GM23338 (cell line): ENCODE measurements at regions not wholly inside any gene's neighbourhood (a gene's known extent, or its start where the extent isn't known, plus 50 kb on each side); places are given as distances from the start of the nearest gene placed in this dataset.

Source experiments
- ATAC-seq: fragments of 200-7000 bp; cut with Tn5 transposase; 3 replicates; pipeline ENCODE4 v1.9.1; 2020
- DNase-seq: peaks from one replicate; pipeline ENCODE4 v3.0.0-alpha.2; 2015; ENCODE audit warnings: low spot score
- H2AFZ ChIP-seq: fragments of 200-600 bp; sonication (generic); 2 replicates; pipeline ENCODE4 v1.8.0; 2016; ENCODE audit warnings: antibody characterized with exemption, mild to moderate bottlenecking, moderate library complexity
- H3F3A ChIP-seq: fragments of 200-600 bp; sonication (generic); replicated peaks from 2 replicates; pipeline ENCODE4 v1.8.0; 2017; ENCODE audit warnings: antibody characterized with exemption, mixed run types, low read depth
- H3K27ac ChIP-seq: fragments of 200-600 bp; sonication (generic); 2 replicates; pipeline ENCODE4 v1.6.1; 2016; ENCODE audit warnings: low read depth
- H3K27me3 ChIP-seq: fragments of 200-600 bp; sonication (generic); 2 replicates; pipeline ENCODE4 v1.8.0; 2016; ENCODE audit warnings: mild to moderate bottlenecking, mixed run types, moderate library complexity; ENCODE audit not compliant: insufficient read depth
- H3K36me3 ChIP-seq: fragments of 200-600 bp; sonication (generic); 2 replicates; pipeline ENCODE4 v1.8.0; 2016; ENCODE audit warnings: mild to moderate bottlenecking; ENCODE audit not compliant: insufficient read depth
- H3K4me1 ChIP-seq: fragments of 200-600 bp; sonication (generic); 2 replicates; pipeline ENCODE4 v1.8.0; 2016; ENCODE audit warnings: mild to moderate bottlenecking, moderate library complexity; ENCODE audit not compliant: insufficient read depth
- H3K4me2 ChIP-seq: fragments of 200-600 bp; sonication (generic); 2 replicates; pipeline ENCODE4 v1.7.1; 2017; ENCODE audit warnings: mixed run types
- H3K4me3 ChIP-seq: fragments of 200-600 bp; sonication (generic); 2 replicates; pipeline ENCODE4 v1.6.1; 2016; ENCODE audit warnings: mixed run types
- H3K79me2 ChIP-seq: fragments of 200-600 bp; sonication (generic); replicated peaks from 2 replicates; pipeline ENCODE4 v1.8.0; 2017; ENCODE audit warnings: mild to moderate bottlenecking; ENCODE audit not compliant: insufficient read depth
- H3K9me2 ChIP-seq: fragments of 200-600 bp; sonication (generic); 2 replicates; pipeline ENCODE4 v1.8.0; 2017; ENCODE audit not compliant: insufficient read depth
- H4K20me1 ChIP-seq: fragments of 200-600 bp; sonication (generic); replicated peaks from 2 replicates; pipeline ENCODE4 v1.8.0; 2017; ENCODE audit warnings: mild to moderate bottlenecking; ENCODE audit not compliant: insufficient read depth
- H3K27ac Mint-ChIP-seq: 2 replicates; pipeline ENCODE4 v1.8.0; 2020; ENCODE audit warnings: inconsistent platforms, mild to moderate bottlenecking, moderate library complexity, mixed read lengths
- H3K27me3 Mint-ChIP-seq: 3 replicates; pipeline ENCODE4 v1.8.0; 2022; ENCODE audit warnings: low read depth, mild to moderate bottlenecking, moderate library complexity, mixed read lengths, inconsistent platforms; ENCODE audit not compliant: insufficient read depth, poor library complexity
- H3K36me3 Mint-ChIP-seq: 3 replicates; pipeline ENCODE4 v1.8.0; 2021; ENCODE audit warnings: low read depth, mild to moderate bottlenecking, inconsistent platforms, moderate library complexity, mixed read lengths
- H3K4me1 Mint-ChIP-seq: 3 replicates; pipeline ENCODE4 v1.8.0; 2020; ENCODE audit warnings: mild to moderate bottlenecking, inconsistent platforms, mixed read lengths
- H3K4me3 Mint-ChIP-seq: 3 replicates; pipeline ENCODE4 v1.8.0; 2021; ENCODE audit warnings: moderate library complexity, mild to moderate bottlenecking, inconsistent platforms, mixed read lengths
- H3K9me3 Mint-ChIP-seq: 3 replicates; pipeline ENCODE4 v1.8.0; 2020; ENCODE audit warnings: moderate library complexity, mild to moderate bottlenecking, inconsistent platforms, mixed read lengths
- CREB1 ChIP-seq: fragments of 250-450 bp; sonication (Bioruptor Pico); IDR thresholded peaks from 2 replicates; pipeline ENCODE4 v1.5.0; 2020; ENCODE audit warnings: low read depth, mild to moderate bottlenecking, moderate library complexity
- EZH2 ChIP-seq: fragments of 200-600 bp; sonication (generic); IDR thresholded peaks from one replicate; pipeline ENCODE4 v1.8.0; 2017; ENCODE audit warnings: antibody characterized with exemption, mild to moderate bottlenecking, low read depth; ENCODE audit not compliant: unreplicated experiment
- EZH2phosphoT487 ChIP-seq: fragments of 200-600 bp; sonication (generic); IDR thresholded peaks from one replicate; pipeline ENCODE4 v1.8.1; 2018; ENCODE audit warnings: antibody characterized with exemption; ENCODE audit not compliant: unreplicated experiment
- JUNB ChIP-seq: IDR thresholded peaks from one replicate; pipeline ENCODE4 v1.6.1; 2016; ENCODE audit warnings: antibody characterized with exemption; ENCODE audit not compliant: unreplicated experiment
- NANOG ChIP-seq: IDR thresholded peaks from 2 replicates; pipeline ENCODE4 v1.6.1; 2016; ENCODE audit warnings: antibody characterized with exemption, borderline replicate concordance
- POLR2AphosphoS5 ChIP-seq: IDR thresholded peaks from 2 replicates; pipeline ENCODE4 v1.6.1; 2016; ENCODE audit warnings: antibody characterized with exemption, low read depth
- STAT1 ChIP-seq: IDR thresholded peaks from one replicate; pipeline ENCODE4 v1.6.1; 2016; ENCODE audit warnings: antibody characterized with exemption; ENCODE audit not compliant: unreplicated experiment
- ZNF114 ChIP-seq: fragments of 250-450 bp; sonication (Bioruptor Pico); IDR thresholded peaks from 2 replicates; pipeline ENCODE4 v1.5.0; 2020; ENCODE audit warnings: mild to moderate bottlenecking, moderate library complexity
- ZNF331 ChIP-seq: fragments of 250-450 bp; sonication (Bioruptor Pico); IDR thresholded peaks from 2 replicates; pipeline ENCODE4 v1.5.0; 2020; ENCODE audit warnings: low read depth, mild to moderate bottlenecking, moderate library complexity
- TF ChIP-seq, protein P1 (sequence below): IDR thresholded peaks from 2 replicates; pipeline ENCODE4 v1.6.1; 2016; ENCODE audit warnings: antibody characterized with exemption
- TF ChIP-seq, protein P2 (sequence below), 2 experiments: fragments of 200-600 bp in 1 of 2; sonication (generic) in 1 of 2; conservative IDR thresholded peaks; 2 replicates each; pipeline versions ENCODE4 v1.5.1 to v1.6.1; 2016 to 2017; ENCODE audit warnings: antibody characterized with exemption in 2 of 2, low read depth in 2 of 2, mild to moderate bottlenecking in 2 of 2, moderate library complexity in 1 of 2
- TF ChIP-seq, protein P3 (sequence below): IDR thresholded peaks from one replicate; pipeline ENCODE4 v1.6.1; 2018; ENCODE audit warnings: antibody characterized with exemption; ENCODE audit not compliant: unreplicated experiment
- TF ChIP-seq, protein P4 (sequence below): fragments of 250-450 bp; sonication (Bioruptor Pico); IDR thresholded peaks from 2 replicates; pipeline ENCODE4 v1.5.0; 2020; ENCODE audit warnings: mild to moderate bottlenecking, moderate library complexity

DNA sequence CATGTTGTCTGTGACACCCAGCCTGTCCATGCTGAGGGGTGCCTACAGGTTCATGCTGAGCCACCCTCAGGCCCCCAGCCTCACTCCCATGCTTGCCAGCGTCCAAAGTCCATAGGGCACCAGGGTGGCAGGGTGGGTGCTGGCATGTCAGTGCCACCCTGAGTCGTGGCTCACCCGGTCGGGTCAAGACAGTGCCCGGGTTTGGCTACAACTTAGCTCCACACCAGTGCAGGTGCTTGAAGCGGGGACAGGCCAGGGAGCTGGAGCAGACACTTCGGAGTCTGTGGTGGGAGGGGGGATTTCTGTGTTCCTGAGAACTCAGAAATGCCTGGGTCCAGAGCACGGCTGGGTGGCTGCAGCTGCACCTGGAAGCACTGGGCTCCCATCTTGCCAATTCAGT lies 579.2 kb upstream of the FAM174A start:
- TF ChIP-seq POLR2AphosphoS5 (no peak), ZNF114 (CRISPR knock-in tag) (no peak), EZH2phosphoT487 (no peak), ZNF331 (no peak), NANOG (no peak), CREB1 (no peak), JUNB (no peak), EZH2 (no peak), STAT1 (no peak)
- TF ChIP-seq, protein P1, sequence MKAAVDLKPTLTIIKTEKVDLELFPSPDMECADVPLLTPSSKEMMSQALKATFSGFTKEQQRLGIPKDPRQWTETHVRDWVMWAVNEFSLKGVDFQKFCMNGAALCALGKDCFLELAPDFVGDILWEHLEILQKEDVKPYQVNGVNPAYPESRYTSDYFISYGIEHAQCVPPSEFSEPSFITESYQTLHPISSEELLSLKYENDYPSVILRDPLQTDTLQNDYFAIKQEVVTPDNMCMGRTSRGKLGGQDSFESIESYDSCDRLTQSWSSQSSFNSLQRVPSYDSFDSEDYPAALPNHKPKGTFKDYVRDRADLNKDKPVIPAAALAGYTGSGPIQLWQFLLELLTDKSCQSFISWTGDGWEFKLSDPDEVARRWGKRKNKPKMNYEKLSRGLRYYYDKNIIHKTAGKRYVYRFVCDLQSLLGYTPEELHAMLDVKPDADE, result no peak
- TF ChIP-seq, protein P2, sequence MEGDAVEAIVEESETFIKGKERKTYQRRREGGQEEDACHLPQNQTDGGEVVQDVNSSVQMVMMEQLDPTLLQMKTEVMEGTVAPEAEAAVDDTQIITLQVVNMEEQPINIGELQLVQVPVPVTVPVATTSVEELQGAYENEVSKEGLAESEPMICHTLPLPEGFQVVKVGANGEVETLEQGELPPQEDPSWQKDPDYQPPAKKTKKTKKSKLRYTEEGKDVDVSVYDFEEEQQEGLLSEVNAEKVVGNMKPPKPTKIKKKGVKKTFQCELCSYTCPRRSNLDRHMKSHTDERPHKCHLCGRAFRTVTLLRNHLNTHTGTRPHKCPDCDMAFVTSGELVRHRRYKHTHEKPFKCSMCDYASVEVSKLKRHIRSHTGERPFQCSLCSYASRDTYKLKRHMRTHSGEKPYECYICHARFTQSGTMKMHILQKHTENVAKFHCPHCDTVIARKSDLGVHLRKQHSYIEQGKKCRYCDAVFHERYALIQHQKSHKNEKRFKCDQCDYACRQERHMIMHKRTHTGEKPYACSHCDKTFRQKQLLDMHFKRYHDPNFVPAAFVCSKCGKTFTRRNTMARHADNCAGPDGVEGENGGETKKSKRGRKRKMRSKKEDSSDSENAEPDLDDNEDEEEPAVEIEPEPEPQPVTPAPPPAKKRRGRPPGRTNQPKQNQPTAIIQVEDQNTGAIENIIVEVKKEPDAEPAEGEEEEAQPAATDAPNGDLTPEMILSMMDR (conservative IDR thresholded peaks at IDR 0.05; ENCODE audit: low read depth in 2 of 2), result no peak
- TF ChIP-seq, protein P3, sequence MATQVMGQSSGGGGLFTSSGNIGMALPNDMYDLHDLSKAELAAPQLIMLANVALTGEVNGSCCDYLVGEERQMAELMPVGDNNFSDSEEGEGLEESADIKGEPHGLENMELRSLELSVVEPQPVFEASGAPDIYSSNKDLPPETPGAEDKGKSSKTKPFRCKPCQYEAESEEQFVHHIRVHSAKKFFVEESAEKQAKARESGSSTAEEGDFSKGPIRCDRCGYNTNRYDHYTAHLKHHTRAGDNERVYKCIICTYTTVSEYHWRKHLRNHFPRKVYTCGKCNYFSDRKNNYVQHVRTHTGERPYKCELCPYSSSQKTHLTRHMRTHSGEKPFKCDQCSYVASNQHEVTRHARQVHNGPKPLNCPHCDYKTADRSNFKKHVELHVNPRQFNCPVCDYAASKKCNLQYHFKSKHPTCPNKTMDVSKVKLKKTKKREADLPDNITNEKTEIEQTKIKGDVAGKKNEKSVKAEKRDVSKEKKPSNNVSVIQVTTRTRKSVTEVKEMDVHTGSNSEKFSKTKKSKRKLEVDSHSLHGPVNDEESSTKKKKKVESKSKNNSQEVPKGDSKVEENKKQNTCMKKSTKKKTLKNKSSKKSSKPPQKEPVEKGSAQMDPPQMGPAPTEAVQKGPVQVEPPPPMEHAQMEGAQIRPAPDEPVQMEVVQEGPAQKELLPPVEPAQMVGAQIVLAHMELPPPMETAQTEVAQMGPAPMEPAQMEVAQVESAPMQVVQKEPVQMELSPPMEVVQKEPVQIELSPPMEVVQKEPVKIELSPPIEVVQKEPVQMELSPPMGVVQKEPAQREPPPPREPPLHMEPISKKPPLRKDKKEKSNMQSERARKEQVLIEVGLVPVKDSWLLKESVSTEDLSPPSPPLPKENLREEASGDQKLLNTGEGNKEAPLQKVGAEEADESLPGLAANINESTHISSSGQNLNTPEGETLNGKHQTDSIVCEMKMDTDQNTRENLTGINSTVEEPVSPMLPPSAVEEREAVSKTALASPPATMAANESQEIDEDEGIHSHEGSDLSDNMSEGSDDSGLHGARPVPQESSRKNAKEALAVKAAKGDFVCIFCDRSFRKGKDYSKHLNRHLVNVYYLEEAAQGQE, result no peak
- TF ChIP-seq, protein P4, sequence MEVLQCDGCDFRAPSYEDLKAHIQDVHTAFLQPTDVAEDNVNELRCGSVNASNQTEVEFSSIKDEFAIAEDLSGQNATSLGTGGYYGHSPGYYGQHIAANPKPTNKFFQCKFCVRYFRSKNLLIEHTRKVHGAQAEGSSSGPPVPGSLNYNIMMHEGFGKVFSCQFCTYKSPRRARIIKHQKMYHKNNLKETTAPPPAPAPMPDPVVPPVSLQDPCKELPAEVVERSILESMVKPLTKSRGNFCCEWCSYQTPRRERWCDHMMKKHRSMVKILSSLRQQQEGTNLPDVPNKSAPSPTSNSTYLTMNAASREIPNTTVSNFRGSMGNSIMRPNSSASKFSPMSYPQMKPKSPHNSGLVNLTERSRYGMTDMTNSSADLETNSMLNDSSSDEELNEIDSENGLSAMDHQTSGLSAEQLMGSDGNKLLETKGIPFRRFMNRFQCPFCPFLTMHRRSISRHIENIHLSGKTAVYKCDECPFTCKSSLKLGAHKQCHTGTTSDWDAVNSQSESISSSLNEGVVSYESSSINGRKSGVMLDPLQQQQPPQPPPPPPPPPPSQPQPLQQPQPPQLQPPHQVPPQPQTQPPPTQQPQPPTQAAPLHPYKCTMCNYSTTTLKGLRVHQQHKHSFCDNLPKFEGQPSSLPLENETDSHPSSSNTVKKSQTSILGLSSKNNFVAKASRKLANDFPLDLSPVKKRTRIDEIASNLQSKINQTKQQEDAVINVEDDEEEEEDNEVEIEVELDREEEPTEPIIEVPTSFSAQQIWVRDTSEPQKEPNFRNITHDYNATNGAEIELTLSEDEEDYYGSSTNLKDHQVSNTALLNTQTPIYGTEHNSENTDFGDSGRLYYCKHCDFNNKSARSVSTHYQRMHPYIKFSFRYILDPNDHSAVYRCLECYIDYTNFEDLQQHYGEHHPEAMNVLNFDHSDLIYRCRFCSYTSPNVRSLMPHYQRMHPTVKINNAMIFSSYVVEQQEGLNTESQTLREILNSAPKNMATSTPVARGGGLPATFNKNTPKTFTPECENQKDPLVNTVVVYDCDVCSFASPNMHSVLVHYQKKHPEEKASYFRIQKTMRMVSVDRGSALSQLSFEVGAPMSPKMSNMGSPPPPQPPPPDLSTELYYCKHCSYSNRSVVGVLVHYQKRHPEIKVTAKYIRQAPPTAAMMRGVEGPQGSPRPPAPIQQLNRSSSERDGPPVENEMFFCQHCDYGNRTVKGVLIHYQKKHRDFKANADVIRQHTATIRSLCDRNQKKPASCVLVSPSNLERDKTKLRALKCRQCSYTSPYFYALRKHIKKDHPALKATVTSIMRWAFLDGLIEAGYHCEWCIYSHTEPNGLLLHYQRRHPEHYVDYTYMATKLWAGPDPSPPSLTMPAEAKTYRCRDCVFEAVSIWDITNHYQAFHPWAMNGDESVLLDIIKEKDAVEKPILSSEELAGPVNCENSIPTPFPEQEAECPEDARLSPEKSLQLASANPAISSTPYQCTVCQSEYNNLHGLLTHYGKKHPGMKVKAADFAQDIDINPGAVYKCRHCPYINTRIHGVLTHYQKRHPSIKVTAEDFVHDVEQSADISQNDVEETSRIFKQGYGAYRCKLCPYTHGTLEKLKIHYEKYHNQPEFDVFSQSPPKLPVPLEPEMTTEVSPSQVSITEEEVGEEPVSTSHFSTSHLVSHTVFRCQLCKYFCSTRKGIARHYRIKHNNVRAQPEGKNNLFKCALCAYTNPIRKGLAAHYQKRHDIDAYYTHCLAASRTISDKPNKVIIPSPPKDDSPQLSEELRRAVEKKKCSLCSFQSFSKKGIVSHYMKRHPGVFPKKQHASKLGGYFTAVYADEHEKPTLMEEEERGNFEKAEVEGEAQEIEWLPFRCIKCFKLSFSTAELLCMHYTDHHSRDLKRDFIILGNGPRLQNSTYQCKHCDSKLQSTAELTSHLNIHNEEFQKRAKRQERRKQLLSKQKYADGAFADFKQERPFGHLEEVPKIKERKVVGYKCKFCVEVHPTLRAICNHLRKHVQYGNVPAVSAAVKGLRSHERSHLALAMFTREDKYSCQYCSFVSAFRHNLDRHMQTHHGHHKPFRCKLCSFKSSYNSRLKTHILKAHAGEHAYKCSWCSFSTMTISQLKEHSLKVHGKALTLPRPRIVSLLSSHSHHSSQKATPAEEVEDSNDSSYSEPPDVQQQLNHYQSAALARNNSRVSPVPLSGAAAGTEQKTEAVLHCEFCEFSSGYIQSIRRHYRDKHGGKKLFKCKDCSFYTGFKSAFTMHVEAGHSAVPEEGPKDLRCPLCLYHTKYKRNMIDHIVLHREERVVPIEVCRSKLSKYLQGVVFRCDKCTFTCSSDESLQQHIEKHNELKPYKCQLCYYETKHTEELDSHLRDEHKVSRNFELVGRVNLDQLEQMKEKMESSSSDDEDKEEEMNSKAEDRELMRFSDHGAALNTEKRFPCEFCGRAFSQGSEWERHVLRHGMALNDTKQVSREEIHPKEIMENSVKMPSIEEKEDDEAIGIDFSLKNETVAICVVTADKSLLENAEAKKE (CRISPR knock-in tag), result no peak
- Histone ChIP-seq H3F3A (no peaks in the 10 kb centered on the region), H3K9me2 (0 out of 2 replicates have a peak, but pooled peaks cover 3% of the 10 kb centered on the region), H3K27me3 (no peaks in the 10 kb centered on the region), H3K4me2 (no peak overlapping the region), H2AFZ (no peak overlapping the region), H4K20me1 (no peaks in the 10 kb centered on the region), H3K4me3 (no peak overlapping the region), H3K36me3 (no peaks in the 10 kb centered on the region), H3K79me2 (no peaks in the 10 kb centered on the region), H3K4me1 (no peaks in the 10 kb centered on the region), H3K27ac (no peak overlapping the region)
- Mint-ChIP-seq H3K4me1 (no peaks in the 10 kb centered on the region), H3K4me3 (no peak overlapping the region), H3K27ac (no peak overlapping the region), H3K36me3 (no peaks in the 10 kb centered on the region), H3K9me3 (peaks cover 2% of the 10 kb centered on the region; the same call in 1 of the 3 replicates), H3K27me3 (peaks cover 6% of the 10 kb centered on the region)
- DNase-seq (no peak), ATAC-seq (no peak)
